ENCODE measurements at regions not wholly inside any gene's neighbourhood (a gene's known extent, or its start where the extent isn't known, plus 50 kb on each side); places are given as distances from the start of the nearest gene placed in this dataset.

- Histone ChIP-seq H3K4me3 (ENCODE audit: low read length) (no peak overlapping the region), H3K9me3 (ENCODE audit: low read length) (no peaks in the 10 kb centered on the region), H2AFZ (ENCODE audit: low read length) (no peak overlapping the region), H3K9me2 (replicated peaks; ENCODE audit: low read length) (no peaks in the 10 kb centered on the region), H3K4me2 (ENCODE audit: low read length) (no peak overlapping the region), H3K9ac (ENCODE audit: low read length) (no peak overlapping the region), H3K79me2 (ENCODE audit: low read length) (no peaks in the 10 kb centered on the region), H3K27ac (ENCODE audit: low read length) (no peak overlapping the region), H4K20me1 (ENCODE audit: low read length) (no peaks in the 10 kb centered on the region), H3K27me3 (ENCODE audit: low read length) (peaks cover 58% of the 10 kb centered on the region), H3K36me3 (ENCODE audit: low read depth, low read length) (no peaks in the 10 kb centered on the region), H3K4me1 (ENCODE audit: insufficient read depth, low read length) (no peaks in the 10 kb centered on the region), H3F3A (ENCODE audit: low read length, unreplicated experiment) (no peaks in the 10 kb centered on the region)
- ChIA-PET CTCF (no interaction called here), POLR2A (ENCODE audit: unreplicated experiment) (no interaction called here)
- intact Hi-C loops (cut with micrococcal nuclease) = no loop called here
- DNase-seq = no peak
- BruUV-seq (replicated peaks) = no TSS peak
- TF ChIP-seq EZH2 (IDR thresholded peaks at IDR 0.05; ENCODE audit: low read length, unreplicated experiment) (no peak), CTCF (conservative IDR thresholded peaks at IDR 0.05; ENCODE audit: low read depth, low read length) (no peak), EZH2phosphoT487 (IDR thresholded peaks at IDR 0.05; ENCODE audit: borderline replicate concordance, low read length) (no peak)
- no peak for ATAC-seq
Measured at GRCh38 chr1:5649795-5650194, 342.4 kb downstream of the NPHP4 start.

DNA sequence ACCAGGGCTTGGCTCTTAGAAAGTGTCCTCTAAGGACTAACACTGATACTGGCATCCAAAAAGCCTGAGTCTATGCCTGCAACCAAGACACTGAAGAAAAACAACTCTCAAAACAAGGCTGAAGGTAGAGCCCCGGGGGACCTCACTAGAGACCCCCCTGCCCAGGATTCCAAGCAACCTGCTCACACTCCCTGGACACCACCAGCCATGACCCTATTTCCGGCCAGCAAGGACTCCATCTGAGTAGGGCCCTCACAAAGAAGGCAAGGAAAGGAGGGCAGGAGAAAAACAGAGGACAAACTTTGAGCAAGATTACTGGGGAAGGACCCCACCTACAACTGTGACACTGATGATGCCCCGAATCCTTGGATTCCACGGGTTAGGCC is 343.1 kb downstream of the NPHP4 start:
- intact Hi-C loops (cut with micrococcal nuclease) = no loop called here
- Histone ChIP-seq H3K27ac (ENCODE audit: low read length) (no peak overlapping the region), H3K9me3 (ENCODE audit: low read length) (no peaks in the 10 kb centered on the region), H3K4me3 (ENCODE audit: low read length) (no peak overlapping the region), H3K9me2 (replicated peaks; ENCODE audit: low read length) (no peaks in the 10 kb centered on the region), H2AFZ (ENCODE audit: low read length) (no peak overlapping the region), H3K79me2 (ENCODE audit: low read length) (no peaks in the 10 kb centered on the region), H3K27me3 (ENCODE audit: low read length) (peaks cover 64% of the 10 kb centered on the region), H4K20me1 (ENCODE audit: low read length) (no peaks in the 10 kb centered on the region), H3K36me3 (ENCODE audit: low read depth, low read length) (no peaks in the 10 kb centered on the region), H3K4me2 (ENCODE audit: low read length) (no peak overlapping the region), H3K9ac (ENCODE audit: low read length) (no peak overlapping the region), H3F3A (ENCODE audit: low read length, unreplicated experiment) (no peaks in the 10 kb centered on the region), H3K4me1 (ENCODE audit: insufficient read depth, low read length) (no peaks in the 10 kb centered on the region)
- ATAC-seq (no peak), DNase-seq (no peak)
- no peak for TF ChIP-seq CTCF (conservative IDR thresholded peaks at IDR 0.05; ENCODE audit: low read depth, low read length)
- TF ChIP-seq EZH2 (IDR thresholded peaks at IDR 0.05; ENCODE audit: low read length, unreplicated experiment) = no peak
- no peak for TF ChIP-seq EZH2phosphoT487 (IDR thresholded peaks at IDR 0.05; ENCODE audit: borderline replicate concordance, low read length)
- CTCF ChIA-PET = no interaction called here
- POLR2A ChIA-PET (ENCODE audit: unreplicated experiment) = no interaction called here
- no TSS peak for BruUV-seq (replicated peaks)

- no peaks in the 10 kb centered on the region for H3K4me1 ChIP-seq (ENCODE audit: insufficient read depth, low read length)
- no peak overlapping the region for H3K9ac ChIP-seq (ENCODE audit: low read length)
- H3K4me2 ChIP-seq (ENCODE audit: low read length) = no peak overlapping the region
- CTCF ChIA-PET = no interaction called here
- no peaks in the 10 kb centered on the region for H3F3A ChIP-seq (ENCODE audit: low read length, unreplicated experiment)
- no peaks in the 10 kb centered on the region for H4K20me1 ChIP-seq (ENCODE audit: low read length)
- ATAC-seq (no peak), DNase-seq (peak; percentile 53)
- no TSS peak for BruUV-seq (replicated peaks)
- H3K27me3 ChIP-seq (ENCODE audit: low read length) = peaks cover 67% of the 10 kb centered on the region
- H3K9me3 ChIP-seq (ENCODE audit: low read length) = no peaks in the 10 kb centered on the region
- POLR2A ChIA-PET (ENCODE audit: unreplicated experiment) = no interaction called here
- no peak overlapping the region for H3K27ac ChIP-seq (ENCODE audit: low read length)
- H3K79me2 ChIP-seq (ENCODE audit: low read length) = no peaks in the 10 kb centered on the region
- no peaks in the 10 kb centered on the region for H3K36me3 ChIP-seq (ENCODE audit: low read depth, low read length)
- no peak overlapping the region for H2AFZ ChIP-seq (ENCODE audit: low read length)
- H3K9me2 ChIP-seq (replicated peaks; ENCODE audit: low read length) = no peaks in the 10 kb centered on the region
- H3K4me3 ChIP-seq (ENCODE audit: low read length) = no peak overlapping the region
- TF ChIP-seq CTCF (conservative IDR thresholded peaks at IDR 0.05; ENCODE audit: low read depth, low read length) = no peak
- TF ChIP-seq EZH2phosphoT487 (IDR thresholded peaks at IDR 0.05; ENCODE audit: borderline replicate concordance, low read length) = no peak
- no peak for TF ChIP-seq EZH2 (IDR thresholded peaks at IDR 0.05; ENCODE audit: low read length, unreplicated experiment)
- intact Hi-C loops (cut with micrococcal nuclease) = no loop called here
Measured at GRCh38 chr1:5648410-5649165, 343.6 kb downstream of the NPHP4 start.
